WTC11 (cell line): ENCODE measurements at regions not wholly inside any gene's neighbourhood (a gene's known extent, or its start where the extent isn't known, plus 50 kb on each side); places are given as distances from the start of the nearest gene placed in this dataset.

Experiments
- ATAC-seq: fragments of 200-7000 bp; cut with Tn5 transposase; 2 replicates; pipeline ENCODE4 v1.10.0; 2021; ENCODE audit warnings: mild to moderate bottlenecking, moderate library complexity
- CTCF ChIA-PET: fragments of 300-600 bp; sonication (Branson Sonifier 250); formaldehyde crosslinking; loops from one replicate; lab custom pipeline; 2021; ENCODE audit warnings: antibody characterized with exemption; lab: Charles Lee
- POLR2A ChIA-PET: fragments of 350-600 bp; sonication (Branson Sonifier 250); formaldehyde crosslinking; loops from one replicate; lab custom pipeline; 2021; ENCODE audit warnings: antibody characterized with exemption; lab: Charles Lee
- DNase-seq: peaks from one replicate; pipeline ENCODE4 v3.0.0; 2021; ENCODE audit warnings: low spot score
- H3K27ac Mint-ChIP-seq: 2 replicates; pipeline ENCODE4 v1.8.0; 2021; ENCODE audit warnings: mixed read lengths
- H3K27me3 Mint-ChIP-seq: 2 replicates; pipeline ENCODE4 v1.8.0; 2021; ENCODE audit warnings: low read depth, mild to moderate bottlenecking, moderate library complexity, mixed read lengths
- H3K36me3 Mint-ChIP-seq: 2 replicates; pipeline ENCODE4 v1.8.0; 2021; ENCODE audit warnings: mixed read lengths
- H3K4me1 Mint-ChIP-seq: 2 replicates; pipeline ENCODE4 v1.8.0; 2022; ENCODE audit warnings: mixed read lengths
- H3K4me3 Mint-ChIP-seq: 2 replicates; pipeline ENCODE4 v1.8.0; 2021; ENCODE audit warnings: mild to moderate bottlenecking, moderate library complexity, mixed read lengths
- H3K9me3 Mint-ChIP-seq: 2 replicates; pipeline ENCODE4 v1.8.0; 2021; ENCODE audit warnings: mixed read lengths
- CBFB ChIP-seq: sonication (generic); formaldehyde crosslinking; IDR thresholded peaks from 2 replicates; pipeline ENCODE4 v1.8.1; 2022; ENCODE audit warnings: mild to moderate bottlenecking, low read depth, missing genetic modification reagents
- ELF4 ChIP-seq: sonication (generic); formaldehyde crosslinking; IDR thresholded peaks from 2 replicates; pipeline ENCODE4 v1.8.1; 2022; ENCODE audit warnings: low read depth, mild to moderate bottlenecking, moderate library complexity, missing genetic modification reagents
- ERG ChIP-seq: fragments of 250-450 bp; sonication (Bioruptor Pico); IDR thresholded peaks from 2 replicates; pipeline ENCODE4 v1.8.0; 2021; ENCODE audit warnings: mild to moderate bottlenecking
- ETV6 ChIP-seq: sonication (generic); formaldehyde crosslinking; IDR thresholded peaks from 2 replicates; pipeline ENCODE4 v1.8.1; 2022; ENCODE audit warnings: mild to moderate bottlenecking, missing genetic modification reagents
- FOXK1 ChIP-seq: sonication (generic); formaldehyde crosslinking; IDR thresholded peaks from 2 replicates; pipeline ENCODE4 v1.8.0; 2022; ENCODE audit warnings: mild to moderate bottlenecking, moderate library complexity, missing genetic modification reagents
- FOXP4 ChIP-seq: sonication (generic); formaldehyde crosslinking; IDR thresholded peaks from 2 replicates; pipeline ENCODE4 v1.8.0; 2022; ENCODE audit warnings: mild to moderate bottlenecking, missing genetic modification reagents
- HMGA2 ChIP-seq: fragments of 250-450 bp; sonication (Bioruptor Pico); IDR thresholded peaks from 2 replicates; pipeline ENCODE4 v1.4.0; 2021; ENCODE audit warnings: mild to moderate bottlenecking, moderate library complexity
- IRF2 ChIP-seq: sonication (generic); formaldehyde crosslinking; IDR thresholded peaks from 2 replicates; pipeline ENCODE4 v1.8.0; 2022; ENCODE audit warnings: low read depth, missing genetic modification reagents, borderline replicate concordance
- JAZF1 ChIP-seq: fragments of 250-450 bp; sonication (Bioruptor Pico); IDR thresholded peaks from 2 replicates; pipeline ENCODE4 v1.9.0; 2021; ENCODE audit warnings: moderate library complexity, mild to moderate bottlenecking, inconsistent platforms
- JUN ChIP-seq: sonication (generic); formaldehyde crosslinking; IDR thresholded peaks from 2 replicates; pipeline ENCODE4 v1.8.0; 2023; ENCODE audit warnings: mild to moderate bottlenecking, missing genetic modification reagents
- KAT7 ChIP-seq: sonication (generic); formaldehyde crosslinking; IDR thresholded peaks from 2 replicates; pipeline ENCODE4 v1.8.1; 2023; ENCODE audit warnings: missing genetic modification reagents, mild to moderate bottlenecking, borderline replicate concordance
- NFYB ChIP-seq: sonication (generic); formaldehyde crosslinking; conservative IDR thresholded peaks from 2 replicates; pipeline ENCODE4 v1.8.0; 2022; ENCODE audit warnings: low read depth, missing genetic modification reagents
- PRDM15 ChIP-seq: sonication (generic); formaldehyde crosslinking; IDR thresholded peaks from 2 replicates; pipeline ENCODE4 v1.8.0; 2022; ENCODE audit warnings: missing genetic modification reagents
- PRRX2 ChIP-seq: fragments of 250-450 bp; sonication (Bioruptor Pico); IDR thresholded peaks from 2 replicates; pipeline ENCODE4 v1.8.0; 2021; ENCODE audit warnings: mild to moderate bottlenecking
- TEAD4 ChIP-seq: sonication (generic); formaldehyde crosslinking; IDR thresholded peaks from 2 replicates; pipeline ENCODE4 v1.8.0; 2022; ENCODE audit warnings: mild to moderate bottlenecking, missing genetic modification reagents
- ZBTB21 ChIP-seq: sonication (generic); formaldehyde crosslinking; IDR thresholded peaks from 2 replicates; pipeline ENCODE4 v1.8.1; 2023; ENCODE audit warnings: mild to moderate bottlenecking, missing genetic modification reagents, borderline replicate concordance
- ZNF423 ChIP-seq: fragments of 250-450 bp; sonication (Bioruptor Pico); IDR thresholded peaks from 2 replicates; pipeline ENCODE4 v2.1.2; 2022; ENCODE audit warnings: mild to moderate bottlenecking, moderate library complexity
- ZNF671 ChIP-seq: fragments of 250-450 bp; sonication (Bioruptor Pico); IDR thresholded peaks from 2 replicates; pipeline ENCODE4 v1.8.0; 2021; ENCODE audit warnings: mild to moderate bottlenecking
- TF ChIP-seq, protein P1 (sequence below): fragments of 250-450 bp; sonication (Bioruptor Pico); IDR thresholded peaks from 2 replicates; pipeline ENCODE4 v2.1.2; 2022; ENCODE audit warnings: mild to moderate bottlenecking, moderate library complexity
- TF ChIP-seq, protein P2 (sequence below): sonication (generic); formaldehyde crosslinking; IDR thresholded peaks from 2 replicates; pipeline ENCODE4 v1.8.0; 2022; ENCODE audit warnings: mild to moderate bottlenecking, missing genetic modification reagents
- TF ChIP-seq, protein P3 (sequence below): sonication (generic); formaldehyde crosslinking; IDR thresholded peaks from 2 replicates; pipeline ENCODE4 v1.8.1; 2023; ENCODE audit warnings: mild to moderate bottlenecking, missing genetic modification reagents, moderate library complexity

DNA sequence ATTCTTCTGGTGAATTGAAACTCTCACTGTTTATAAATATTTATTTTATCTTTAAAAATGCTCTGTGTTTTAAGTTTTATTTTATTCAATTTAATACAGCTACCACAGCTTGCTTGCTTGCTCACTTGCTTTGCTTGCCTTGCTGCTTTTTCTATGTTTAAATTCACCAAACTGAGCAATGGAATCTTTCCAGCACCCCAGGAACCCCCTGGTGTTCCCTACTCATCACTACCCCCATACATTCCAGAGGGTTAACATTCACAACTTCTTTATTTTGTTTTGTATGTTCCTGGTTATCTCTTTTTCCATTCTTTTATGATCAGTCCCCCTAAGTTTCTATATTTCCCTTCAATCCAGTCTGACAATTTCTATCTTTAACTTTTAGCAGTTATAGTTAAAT lies 166.5 kb upstream of the COL1A2 start:
- Mint-ChIP-seq H3K27me3 (peaks cover 20% of the 10 kb centered on the region), H3K4me1 (peaks cover 26% of the 10 kb centered on the region), H3K9me3 (no peaks in the 10 kb centered on the region), H3K36me3 (no peaks in the 10 kb centered on the region), H3K4me3 (no peak overlapping the region), H3K27ac (peak overlapping the region; percentile 39; the same call in 1 of the 2 replicates)
- ChIA-PET POLR2A (no interaction called here), CTCF (interaction anchor here (1.1 kb wide), 1 partner anchor 167 kb away, joined by 4 read pairs; the partner anchor contains the start of gene COL1A2)
- no peak for TF ChIP-seq JAZF1 (CRISPR knock-in tag)
- TF ChIP-seq ETV6 (CRISPR knock-in tag) = no peak
- TF ChIP-seq HMGA2 = no peak
- TF ChIP-seq TEAD4 = no peak
- no peak for TF ChIP-seq FOXP4
- ATAC-seq (0 out of 2 replicates have a peak, but pooled peaks have one; percentile 9), DNase-seq (peak; percentile 16)

- no peaks in the 10 kb centered on the region for H3K9me3 Mint-ChIP-seq
- no peak for DNase-seq
- TF ChIP-seq, protein P1, sequence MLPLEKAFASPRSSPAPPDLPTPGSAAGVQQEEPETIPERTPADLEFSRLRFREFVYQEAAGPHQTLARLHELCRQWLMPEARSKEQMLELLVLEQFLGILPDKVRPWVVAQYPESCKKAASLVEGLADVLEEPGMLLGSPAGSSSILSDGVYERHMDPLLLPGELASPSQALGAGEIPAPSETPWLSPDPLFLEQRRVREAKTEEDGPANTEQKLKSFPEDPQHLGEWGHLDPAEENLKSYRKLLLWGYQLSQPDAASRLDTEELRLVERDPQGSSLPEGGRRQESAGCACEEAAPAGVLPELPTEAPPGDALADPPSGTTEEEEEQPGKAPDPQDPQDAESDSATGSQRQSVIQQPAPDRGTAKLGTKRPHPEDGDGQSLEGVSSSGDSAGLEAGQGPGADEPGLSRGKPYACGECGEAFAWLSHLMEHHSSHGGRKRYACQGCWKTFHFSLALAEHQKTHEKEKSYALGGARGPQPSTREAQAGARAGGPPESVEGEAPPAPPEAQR = no peak
- TF ChIP-seq, protein P2, sequence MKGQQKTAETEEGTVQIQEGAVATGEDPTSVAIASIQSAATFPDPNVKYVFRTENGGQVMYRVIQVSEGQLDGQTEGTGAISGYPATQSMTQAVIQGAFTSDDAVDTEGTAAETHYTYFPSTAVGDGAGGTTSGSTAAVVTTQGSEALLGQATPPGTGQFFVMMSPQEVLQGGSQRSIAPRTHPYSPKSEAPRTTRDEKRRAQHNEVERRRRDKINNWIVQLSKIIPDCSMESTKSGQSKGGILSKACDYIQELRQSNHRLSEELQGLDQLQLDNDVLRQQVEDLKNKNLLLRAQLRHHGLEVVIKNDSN (CRISPR knock-in tag) = no peak
- TF ChIP-seq HMGA2 (no peak; the same call in 1 of the 2 replicates), IRF2 (CRISPR knock-in tag) (no peak), NFYB (CRISPR knock-in tag) (no peak), ERG (CRISPR knock-in tag) (no peak), FOXK1 (CRISPR knock-in tag) (no peak), ELF4 (CRISPR knock-in tag) (no peak), JUN (CRISPR knock-in tag) (no peak)
- TF ChIP-seq, protein P3, sequence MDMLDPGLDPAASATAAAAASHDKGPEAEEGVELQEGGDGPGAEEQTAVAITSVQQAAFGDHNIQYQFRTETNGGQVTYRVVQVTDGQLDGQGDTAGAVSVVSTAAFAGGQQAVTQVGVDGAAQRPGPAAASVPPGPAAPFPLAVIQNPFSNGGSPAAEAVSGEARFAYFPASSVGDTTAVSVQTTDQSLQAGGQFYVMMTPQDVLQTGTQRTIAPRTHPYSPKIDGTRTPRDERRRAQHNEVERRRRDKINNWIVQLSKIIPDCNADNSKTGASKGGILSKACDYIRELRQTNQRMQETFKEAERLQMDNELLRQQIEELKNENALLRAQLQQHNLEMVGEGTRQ (CRISPR knock-in tag) = no peak
- H3K4me3 Mint-ChIP-seq = no peak overlapping the region
- ChIA-PET POLR2A (no interaction called here), CTCF (interaction anchor here (1.1 kb wide), 1 partner anchor 167 kb away, joined by 4 read pairs; the partner anchor contains the start of gene COL1A2)
- H3K27me3 Mint-ChIP-seq = peaks cover 25% of the 10 kb centered on the region
- no peaks in the 10 kb centered on the region for H3K36me3 Mint-ChIP-seq
- peaks cover 21% of the 10 kb centered on the region for H3K4me1 Mint-ChIP-seq
- no peak overlapping the region for H3K27ac Mint-ChIP-seq
- no peak for ATAC-seq
Measured at GRCh38 chr7:94228678-94229077, 166.0 kb upstream of the COL1A2 start.

DNA sequence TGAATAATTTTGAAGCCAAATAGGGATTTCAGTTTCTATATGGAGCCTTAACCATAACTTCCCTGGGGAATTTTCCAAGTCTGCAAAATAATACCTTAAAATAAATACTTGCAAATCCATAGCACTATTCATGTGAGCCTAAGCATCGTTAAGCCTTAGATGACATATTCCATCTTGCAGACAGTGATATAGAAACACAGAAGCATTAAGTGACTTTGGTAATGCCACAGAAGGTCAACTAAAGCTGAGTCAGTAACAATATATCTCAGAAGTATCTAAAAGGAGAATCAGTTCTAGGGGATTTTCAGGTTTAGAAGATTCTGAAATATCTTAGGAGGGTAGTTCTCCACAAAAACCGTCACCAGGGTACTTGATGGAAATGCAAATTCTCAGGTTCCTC lies 163.4 kb upstream of the COL1A2 start:
- no peaks in the 10 kb centered on the region for H3K9me3 Mint-ChIP-seq
- DNase-seq (no peak), ATAC-seq (no peak)
- ChIA-PET POLR2A (no interaction called here), CTCF (no interaction called here)
- H3K4me1 Mint-ChIP-seq = peaks cover 8% of the 10 kb centered on the region
- no peak overlapping the region for H3K27ac Mint-ChIP-seq
- peaks cover 51% of the 10 kb centered on the region for H3K27me3 Mint-ChIP-seq
- no peak overlapping the region for H3K4me3 Mint-ChIP-seq
- H3K36me3 Mint-ChIP-seq = no peaks in the 10 kb centered on the region
- TF ChIP-seq ZBTB21 (no peak), PRDM15 (no peak), CBFB (CRISPR knock-in tag) (no peak), PRRX2 (CRISPR knock-in tag) (no peak), KAT7 (CRISPR knock-in tag) (no peak), ZNF423 (CRISPR knock-in tag) (no peak), ZNF671 (CRISPR knock-in tag) (no peak)
